ENCODE measurements at regions not wholly inside any gene's neighbourhood (a gene's known extent, or its start where the extent isn't known, plus 50 kb on each side); places are given as distances from the start of the nearest gene placed in this dataset.

DNA sequence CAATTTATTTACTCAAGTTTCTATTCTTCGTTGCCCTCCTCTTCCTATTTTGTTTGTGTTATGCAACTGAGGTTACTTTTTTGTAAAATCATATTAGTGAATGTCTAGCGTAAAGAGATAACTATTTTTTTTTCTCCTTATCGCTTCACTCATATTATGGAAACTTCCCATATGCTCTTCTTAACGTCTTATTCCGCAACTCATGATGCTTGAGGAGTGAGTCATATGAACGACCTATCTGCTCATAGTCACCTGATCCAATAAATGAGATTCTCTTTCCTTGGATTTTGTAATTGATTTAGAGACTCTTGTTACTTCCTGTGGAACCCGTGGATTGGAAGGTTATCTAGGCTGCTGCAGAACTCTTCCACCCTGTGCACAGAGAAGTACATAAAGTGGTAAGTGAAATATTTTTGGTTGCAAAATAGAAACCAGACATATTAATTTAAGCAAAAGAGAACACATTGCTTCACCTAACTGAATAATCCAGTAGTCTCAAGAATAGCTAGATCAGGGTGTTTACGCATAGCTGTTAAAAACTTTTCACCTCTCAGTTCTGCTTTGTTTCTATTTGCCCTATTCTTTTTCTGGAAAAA, 719.3 kb upstream of the SGO1 start:
- no peak for DNase-seq (ENCODE audit: low read depth)
- H3K4me3 ChIP-seq (ENCODE audit: low read length), result no peak overlapping the region

DNA sequence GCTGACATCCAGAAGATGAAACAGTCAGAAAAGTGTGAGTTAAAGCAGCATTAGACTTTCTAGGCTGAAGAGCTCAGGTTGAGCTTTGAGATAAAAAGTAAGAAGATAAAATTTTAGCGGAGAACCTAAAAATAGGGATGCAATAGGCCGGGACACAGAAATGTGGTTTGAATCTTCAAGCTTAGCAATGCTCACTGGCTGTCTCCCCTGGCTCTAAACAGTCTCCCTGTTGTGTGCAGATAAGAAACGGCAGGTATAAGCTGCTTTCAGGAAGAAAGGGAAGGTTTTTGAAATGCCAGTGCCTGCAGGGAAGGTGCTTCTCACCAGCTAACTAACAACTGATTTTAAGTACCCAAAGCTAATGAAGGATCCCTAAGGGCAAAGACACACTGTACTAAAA, 718.7 kb upstream of the SGO1 start:
- DNase-seq (ENCODE audit: low read depth), result no peak
- no peak overlapping the region for H3K4me3 ChIP-seq (ENCODE audit: low read length)
- TF ChIP-seq, protein P1, sequence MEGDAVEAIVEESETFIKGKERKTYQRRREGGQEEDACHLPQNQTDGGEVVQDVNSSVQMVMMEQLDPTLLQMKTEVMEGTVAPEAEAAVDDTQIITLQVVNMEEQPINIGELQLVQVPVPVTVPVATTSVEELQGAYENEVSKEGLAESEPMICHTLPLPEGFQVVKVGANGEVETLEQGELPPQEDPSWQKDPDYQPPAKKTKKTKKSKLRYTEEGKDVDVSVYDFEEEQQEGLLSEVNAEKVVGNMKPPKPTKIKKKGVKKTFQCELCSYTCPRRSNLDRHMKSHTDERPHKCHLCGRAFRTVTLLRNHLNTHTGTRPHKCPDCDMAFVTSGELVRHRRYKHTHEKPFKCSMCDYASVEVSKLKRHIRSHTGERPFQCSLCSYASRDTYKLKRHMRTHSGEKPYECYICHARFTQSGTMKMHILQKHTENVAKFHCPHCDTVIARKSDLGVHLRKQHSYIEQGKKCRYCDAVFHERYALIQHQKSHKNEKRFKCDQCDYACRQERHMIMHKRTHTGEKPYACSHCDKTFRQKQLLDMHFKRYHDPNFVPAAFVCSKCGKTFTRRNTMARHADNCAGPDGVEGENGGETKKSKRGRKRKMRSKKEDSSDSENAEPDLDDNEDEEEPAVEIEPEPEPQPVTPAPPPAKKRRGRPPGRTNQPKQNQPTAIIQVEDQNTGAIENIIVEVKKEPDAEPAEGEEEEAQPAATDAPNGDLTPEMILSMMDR (conservative IDR thresholded peaks at IDR 0.05; ENCODE audit: low read length), result no peak

More for the DNA sequence above, 719.3 kb upstream of the SGO1 start:
- TF ChIP-seq, protein P1 (conservative IDR thresholded peaks at IDR 0.05; ENCODE audit: low read length), result no peak

DNA sequence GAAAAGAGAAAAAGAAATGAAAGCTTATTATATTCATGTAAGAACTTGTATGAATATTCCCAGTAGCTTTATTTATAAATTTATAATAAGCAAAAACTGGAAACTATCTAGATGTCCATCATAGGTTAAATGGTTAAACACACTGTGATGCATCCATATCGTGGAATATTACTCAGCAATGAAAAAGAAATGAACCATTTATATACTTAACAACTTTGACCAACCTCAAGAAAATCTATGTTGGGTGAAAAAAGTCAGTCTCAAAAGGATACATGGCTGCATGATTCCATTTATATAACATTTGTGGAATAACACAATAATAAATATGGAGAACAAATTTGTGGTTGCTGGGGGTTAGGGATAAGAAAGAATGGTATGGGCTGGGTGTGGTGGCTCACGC, 713.0 kb upstream of the SGO1 start:
- no peak overlapping the region for H3K4me3 ChIP-seq (ENCODE audit: low read length)
- no peak for DNase-seq (ENCODE audit: low read depth)
- TF ChIP-seq, protein P1 (conservative IDR thresholded peaks at IDR 0.05; ENCODE audit: low read length), result no peak

DNA sequence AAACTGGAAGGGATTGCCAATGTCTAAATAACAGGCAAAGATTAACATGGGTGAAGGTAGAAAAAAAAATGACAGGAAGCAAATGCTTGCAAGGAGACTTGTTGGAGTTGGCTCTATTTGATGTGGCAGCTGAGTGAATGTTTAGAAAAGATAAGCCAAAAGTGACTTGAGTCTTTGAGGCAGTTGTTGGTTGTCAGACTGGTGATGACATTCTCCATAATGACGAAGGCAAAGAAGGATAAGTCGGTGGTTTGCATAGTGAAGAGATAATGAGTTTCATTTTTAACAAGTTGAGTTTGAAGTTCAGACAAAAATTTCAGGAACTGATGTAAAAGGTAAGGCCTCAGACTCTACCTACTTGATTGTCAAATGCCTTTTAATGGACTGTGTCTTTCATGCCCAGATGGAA, 704.1 kb upstream of the SGO1 start:
- DNase-seq (ENCODE audit: low read depth), result no peak
- TF ChIP-seq, protein P1 (conservative IDR thresholded peaks at IDR 0.05; ENCODE audit: low read length), result no peak
- no peak overlapping the region for H3K4me3 ChIP-seq (ENCODE audit: low read length)

DNA sequence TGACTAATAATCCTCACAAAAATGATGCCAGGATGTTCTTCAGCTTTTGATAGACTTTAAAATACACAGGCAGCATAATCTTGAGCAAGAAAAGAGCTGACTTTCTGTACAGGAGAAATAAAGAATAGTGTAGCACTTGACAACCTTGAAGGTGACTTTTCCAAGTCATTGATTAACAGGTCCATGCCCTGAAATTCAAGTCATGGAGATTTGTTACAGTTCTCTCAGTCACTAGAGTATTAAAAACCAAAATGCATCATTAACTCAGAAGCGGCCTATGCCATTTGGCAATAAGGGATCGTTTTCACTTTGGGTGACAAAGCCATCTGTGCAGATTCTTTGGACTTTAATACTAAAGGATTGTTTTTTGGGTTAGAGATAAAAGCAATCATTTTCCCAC, 692.7 kb upstream of the SGO1 start:
- TF ChIP-seq, protein P1 (conservative IDR thresholded peaks at IDR 0.05; ENCODE audit: low read length), result no peak
- DNase-seq (ENCODE audit: low read depth), result no peak
- H3K4me3 ChIP-seq (ENCODE audit: low read length), result no peak overlapping the region

DNA sequence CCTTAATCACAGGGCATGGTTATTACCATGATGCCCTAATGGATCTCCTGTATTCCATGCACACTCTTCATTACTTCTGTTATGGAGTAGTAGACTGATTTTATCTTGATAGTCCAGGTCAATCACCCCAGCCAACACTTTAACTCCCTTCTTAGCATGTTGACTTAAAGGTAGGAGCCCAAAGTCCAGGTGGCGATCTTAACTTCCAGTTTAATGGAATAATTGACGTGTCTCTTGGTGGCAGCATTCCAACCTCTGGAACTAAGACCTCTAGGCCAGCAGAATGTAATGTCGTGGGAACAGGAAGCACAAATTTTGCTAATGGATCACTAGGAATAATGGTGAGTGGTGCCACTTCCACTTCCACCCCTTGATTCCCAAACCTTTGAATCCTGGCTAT, 687.2 kb upstream of the SGO1 start:
- no peak overlapping the region for H3K4me3 ChIP-seq (ENCODE audit: low read length)
- TF ChIP-seq, protein P1 (conservative IDR thresholded peaks at IDR 0.05; ENCODE audit: low read length), result no peak
- DNase-seq (ENCODE audit: low read depth), result no peak

DNA sequence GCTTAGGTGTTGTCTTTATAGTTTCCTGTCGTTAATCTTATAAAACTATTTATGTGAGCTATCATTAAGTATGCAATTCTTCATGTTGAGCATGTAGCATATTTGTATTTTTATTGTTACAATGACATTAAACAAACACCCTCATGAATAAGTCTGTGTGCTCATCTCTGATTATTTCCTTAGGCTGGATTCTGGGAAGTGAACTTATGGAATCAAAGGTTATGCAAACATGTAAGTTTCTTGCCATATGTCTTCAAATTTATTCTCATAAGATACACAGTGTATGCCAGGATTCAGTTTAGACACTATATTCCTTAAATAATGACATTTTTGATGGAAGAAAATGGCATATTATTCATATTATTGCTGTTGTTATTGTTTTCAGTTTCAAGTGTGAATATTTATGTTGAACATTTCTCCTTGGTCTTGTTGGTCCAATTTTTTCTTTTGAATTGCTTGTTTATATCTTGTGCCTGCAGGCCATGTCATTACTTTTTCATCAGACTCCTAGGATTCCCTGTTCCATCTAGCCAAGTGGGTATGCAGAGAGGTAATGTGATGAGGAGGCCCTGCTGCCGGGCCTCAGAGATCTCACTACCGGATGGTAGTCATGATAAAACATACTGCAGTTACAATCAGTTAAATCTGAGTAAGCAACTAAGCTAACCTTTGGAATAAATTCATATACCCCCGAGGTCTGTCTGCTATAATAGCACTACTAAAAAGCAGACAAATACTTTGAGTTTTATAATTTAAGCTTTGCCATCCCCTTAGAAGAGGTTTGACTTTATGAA, 684.3 kb upstream of the SGO1 start:
- DNase-seq (ENCODE audit: low read depth), result no peak
- H3K4me3 ChIP-seq (ENCODE audit: low read length), result no peak overlapping the region
- TF ChIP-seq, protein P1 (conservative IDR thresholded peaks at IDR 0.05; ENCODE audit: low read length), result no peak

All from AG10803 (cell line).